ENCODE measurements at regions not wholly inside any gene's neighbourhood (a gene's known extent, or its start where the extent isn't known, plus 50 kb on each side); places are given as distances from the start of the nearest gene placed in this dataset.
"Not testable (repeated sequence)": the region's sequence is repeated elsewhere in the genome, so short reads cannot be mapped to it uniquely, and the experiment has no call there.

DNA sequence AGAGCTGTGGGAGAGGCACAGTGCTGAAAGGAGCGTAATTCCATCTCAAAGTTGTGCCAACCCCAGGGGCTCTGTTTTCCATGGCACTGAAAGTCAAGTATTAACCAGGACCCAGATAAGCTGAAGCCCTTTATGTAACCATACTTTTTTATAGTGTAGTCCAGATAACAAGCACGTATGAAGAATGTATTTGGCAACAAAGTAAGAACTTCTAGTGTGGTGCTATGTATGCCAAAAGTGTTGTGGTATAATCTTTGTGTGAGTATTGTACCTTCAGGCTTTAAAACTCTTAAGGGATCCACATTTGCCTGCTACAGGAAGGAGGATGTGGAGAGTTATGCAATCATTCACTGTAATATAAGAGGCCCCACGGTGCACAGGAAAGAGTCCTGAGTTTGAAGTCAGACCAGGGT is 129.4 kb downstream of the IBTK start:
- no peak overlapping the region for H3K4me3 Mint-ChIP-seq
- no peak overlapping the region for H3K27ac Mint-ChIP-seq
- H3K27me3 Mint-ChIP-seq: peaks cover 2% of the 10 kb centered on the region
- H3K9me3 Mint-ChIP-seq: no peaks in the 10 kb centered on the region
- no peaks in the 10 kb centered on the region for H3K4me1 Mint-ChIP-seq
- H3K36me3 Mint-ChIP-seq: no peaks in the 10 kb centered on the region

DNA sequence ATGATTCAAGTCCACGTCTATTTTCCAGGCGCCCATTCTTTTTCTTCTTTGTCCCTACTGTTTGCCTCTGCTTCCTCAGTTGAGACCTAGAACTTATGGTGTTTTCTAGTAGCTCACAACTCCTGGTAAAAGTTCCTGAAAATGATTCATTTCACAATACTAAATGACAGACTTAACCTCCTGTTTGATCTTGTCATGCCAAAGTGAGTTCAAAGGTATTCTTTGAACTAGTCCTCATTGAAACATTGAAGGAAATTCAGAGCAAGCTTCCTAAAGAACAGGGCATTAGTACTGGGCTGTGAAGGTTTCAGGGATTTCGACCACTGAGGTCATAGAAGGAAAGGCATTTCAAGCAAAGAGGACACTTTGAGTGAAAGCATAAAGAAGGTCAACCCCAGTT is 132.8 kb downstream of the IBTK start:
- H3K4me1 Mint-ChIP-seq: no peaks in the 10 kb centered on the region
- no peaks in the 10 kb centered on the region for H3K36me3 Mint-ChIP-seq
- H3K27me3 Mint-ChIP-seq: peaks cover 2% of the 10 kb centered on the region
- H3K27ac Mint-ChIP-seq: no peak overlapping the region
- H3K9me3 Mint-ChIP-seq: peaks cover 6% of the 10 kb centered on the region
- no peak overlapping the region for H3K4me3 Mint-ChIP-seq

DNA sequence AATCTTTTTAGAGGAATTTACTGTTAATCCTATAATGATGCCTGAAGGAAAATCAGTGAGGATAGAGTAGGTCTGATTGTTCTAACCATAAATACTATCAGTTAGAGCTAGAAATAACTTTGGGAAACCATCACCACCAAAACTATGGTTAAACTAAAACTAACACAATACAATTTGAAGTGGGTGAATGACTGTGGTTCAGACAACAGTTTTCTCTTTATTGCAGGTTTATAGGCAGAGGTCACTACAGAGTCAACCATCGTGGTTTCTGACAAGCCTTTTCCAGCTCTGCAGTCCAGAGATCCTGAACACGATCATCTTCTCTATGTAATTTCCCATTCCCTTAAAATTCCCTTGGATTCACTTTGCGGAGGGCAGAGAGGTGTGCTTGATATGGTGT is 134.3 kb downstream of the IBTK start:
- H3K36me3 Mint-ChIP-seq: no peaks in the 10 kb centered on the region
- no peaks in the 10 kb centered on the region for H3K4me1 Mint-ChIP-seq
- no peak overlapping the region for H3K4me3 Mint-ChIP-seq
- no peak overlapping the region for H3K27ac Mint-ChIP-seq
- peaks cover 2% of the 10 kb centered on the region for H3K27me3 Mint-ChIP-seq
- H3K9me3 Mint-ChIP-seq: peaks cover 21% of the 10 kb centered on the region

DNA sequence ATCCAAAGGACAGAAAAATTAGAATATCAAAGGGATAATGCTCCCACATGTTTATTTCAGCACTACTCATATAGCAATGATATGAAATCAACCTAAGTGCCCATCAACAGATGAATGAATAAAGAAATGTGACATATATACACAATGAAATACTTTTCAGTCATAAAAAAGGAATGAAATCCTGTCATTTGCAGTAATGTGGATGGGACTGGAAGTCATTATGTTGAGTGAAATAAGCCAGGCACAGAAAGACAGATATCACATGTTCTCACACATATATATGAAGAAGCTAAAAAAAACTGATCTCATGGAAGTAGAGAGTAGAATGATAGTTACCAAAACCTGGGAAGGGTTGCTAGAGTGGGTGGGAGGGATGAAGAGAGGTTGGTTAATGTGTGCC is 135.7 kb downstream of the IBTK start:
- Mint-ChIP-seq H3K4me3 (no peak overlapping the region), H3K27me3 (no peaks in the 10 kb centered on the region), H3K36me3 (no peaks in the 10 kb centered on the region), H3K9me3 (peaks cover 30% of the 10 kb centered on the region), H3K4me1 (no peaks in the 10 kb centered on the region), H3K27ac (no peak overlapping the region)

DNA sequence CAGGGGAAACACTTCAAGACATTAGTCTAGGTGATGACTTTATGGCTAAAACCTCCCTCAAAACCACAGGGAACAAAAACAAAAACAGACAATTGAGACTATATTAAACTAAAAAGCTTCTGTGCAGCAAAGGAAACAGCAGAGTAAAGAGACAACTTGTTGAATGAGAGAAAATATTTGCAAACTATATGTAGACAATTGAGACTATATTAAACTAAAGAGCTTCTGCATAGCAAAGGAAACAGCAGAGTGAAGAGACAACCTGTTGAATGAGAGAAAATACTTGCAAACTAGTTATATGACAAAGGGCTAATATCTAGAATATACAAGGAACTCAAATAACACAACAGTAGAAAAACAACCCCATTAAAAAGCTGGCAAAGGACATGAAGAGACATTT is 136.4 kb downstream of the IBTK start:
- Mint-ChIP-seq H3K9me3 (peaks cover 30% of the 10 kb centered on the region), H3K27ac (no peak overlapping the region), H3K4me1 (no peaks in the 10 kb centered on the region), H3K36me3 (no peaks in the 10 kb centered on the region), H3K4me3 (no peak overlapping the region), H3K27me3 (no peaks in the 10 kb centered on the region)

DNA sequence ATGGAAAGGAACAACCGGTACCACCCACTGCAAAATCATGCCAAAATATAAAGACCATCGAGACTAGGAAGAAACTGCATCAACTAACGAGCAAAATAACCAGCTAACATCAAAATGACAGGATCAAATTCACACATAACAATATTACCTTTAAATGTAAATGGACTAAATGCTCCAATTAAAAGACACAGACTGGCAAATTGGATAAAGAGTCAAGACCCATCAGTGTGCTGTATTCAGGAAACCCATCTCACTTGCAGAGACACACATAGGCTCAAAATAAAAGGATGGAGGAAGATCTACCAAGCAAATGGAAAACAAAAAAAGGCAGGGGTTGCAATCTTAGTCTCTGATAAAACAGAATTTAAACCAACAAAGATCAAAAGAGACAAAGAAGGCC is 144.4 kb downstream of the IBTK start:
- not testable (repeated sequence) for H3K27me3 Mint-ChIP-seq, H3K4me3 Mint-ChIP-seq, H3K9me3 Mint-ChIP-seq, H3K36me3 Mint-ChIP-seq, H3K4me1 Mint-ChIP-seq, H3K27ac Mint-ChIP-seq

DNA sequence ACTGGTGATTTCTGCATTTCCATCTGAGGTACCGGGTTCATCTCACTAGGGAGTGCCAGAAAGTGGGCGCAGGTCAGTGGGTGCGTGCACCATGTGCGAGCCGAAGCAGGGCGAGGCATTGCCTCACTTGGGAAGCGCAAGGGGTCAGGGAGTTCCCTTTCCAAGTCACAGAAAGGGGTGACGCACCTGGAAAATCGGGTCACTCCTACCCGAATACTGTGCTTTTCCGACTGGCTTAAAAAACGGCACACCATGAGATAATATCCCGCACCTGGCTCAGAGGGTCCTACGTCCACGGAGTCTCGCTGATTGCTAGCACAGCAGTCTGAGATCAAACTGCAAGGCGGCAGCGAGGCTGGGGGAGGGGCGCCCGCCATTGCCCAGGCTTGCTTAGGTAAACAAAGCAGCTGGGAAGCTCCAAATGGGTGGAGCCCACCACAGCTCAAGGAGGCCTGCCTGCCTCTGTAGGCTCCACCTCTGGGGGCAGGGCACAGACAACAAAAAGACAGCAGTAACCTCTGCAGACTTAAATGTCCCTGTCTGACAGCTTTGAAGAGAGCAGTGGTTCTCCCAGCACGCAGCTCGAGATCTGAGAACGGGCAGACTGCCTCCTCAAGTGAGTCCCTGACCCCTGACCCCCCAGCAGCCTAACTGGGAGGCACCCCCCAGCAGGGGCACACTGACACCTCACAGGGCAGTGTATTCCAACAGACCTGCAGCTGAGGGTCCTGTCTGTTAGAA is 146.0 kb downstream of the IBTK start:
- H3K9me3 Mint-ChIP-seq, H3K4me1 Mint-ChIP-seq, H3K36me3 Mint-ChIP-seq, H3K4me3 Mint-ChIP-seq, H3K27me3 Mint-ChIP-seq, H3K27ac Mint-ChIP-seq: not testable (repeated sequence)

DNA sequence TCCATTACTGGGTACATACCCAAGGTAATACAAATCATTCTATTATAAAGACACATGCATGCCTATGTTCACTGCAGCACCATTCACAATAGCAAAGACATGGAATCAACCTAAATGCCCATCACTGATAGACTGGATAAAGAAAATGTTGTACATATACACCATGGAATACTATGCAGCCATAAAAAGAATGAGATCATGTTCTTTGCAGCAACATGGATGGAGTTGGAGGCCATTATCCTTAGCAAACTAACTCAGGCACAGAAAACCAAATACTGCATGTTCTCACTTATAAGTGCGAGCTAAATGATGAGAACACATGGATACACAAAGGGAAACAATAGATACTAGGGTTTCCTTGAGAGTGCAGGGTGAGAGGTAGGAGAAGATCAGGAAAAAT is 146.8 kb downstream of the IBTK start:
- not testable (repeated sequence) for H3K9me3 Mint-ChIP-seq, H3K4me3 Mint-ChIP-seq, H3K27me3 Mint-ChIP-seq, H3K36me3 Mint-ChIP-seq, H3K27ac Mint-ChIP-seq, H3K4me1 Mint-ChIP-seq

DNA sequence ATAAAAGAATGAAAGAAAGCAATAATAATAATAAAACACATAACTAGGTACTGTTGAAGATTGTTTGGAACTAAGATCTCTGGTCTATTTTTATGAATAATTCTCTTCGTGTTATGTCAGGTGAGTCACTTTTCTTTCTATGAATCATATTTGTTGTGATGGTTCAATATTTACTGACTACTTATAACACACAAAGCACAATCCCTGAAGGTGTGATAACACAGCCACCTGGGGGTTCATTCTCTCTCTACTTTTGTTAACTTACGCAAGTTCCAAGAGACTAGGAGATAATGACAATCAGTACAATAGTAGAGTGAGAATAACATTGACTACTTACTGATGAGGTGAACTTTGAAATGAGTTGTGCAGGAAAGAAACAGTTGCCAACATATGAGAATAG is 149.9 kb downstream of the IBTK start:
- Mint-ChIP-seq H3K27me3 (peaks cover 1% of the 10 kb centered on the region), H3K4me1 (no peaks in the 10 kb centered on the region), H3K9me3 (peaks cover 8% of the 10 kb centered on the region), H3K4me3 (no peak overlapping the region), H3K36me3 (no peaks in the 10 kb centered on the region), H3K27ac (no peak overlapping the region)

DNA sequence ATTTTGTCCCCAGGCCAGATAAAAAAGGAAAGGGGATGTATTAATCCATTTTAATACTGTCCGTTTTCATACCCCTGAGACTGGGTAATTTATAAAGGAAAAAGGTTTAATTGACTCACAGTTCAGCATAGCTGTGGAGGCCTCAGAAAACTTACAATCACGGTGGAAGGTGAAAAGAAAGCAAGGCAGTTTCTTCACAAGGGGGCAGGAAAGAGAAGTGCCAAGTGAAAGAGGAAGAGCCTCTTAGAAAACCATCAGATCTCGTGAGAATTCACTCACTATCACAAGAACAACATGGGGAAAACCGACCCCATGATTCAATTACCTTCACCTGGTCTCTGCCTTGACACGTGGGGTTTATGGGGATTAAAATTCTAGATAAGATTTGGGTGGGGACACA is 152.5 kb downstream of the IBTK start:
- Mint-ChIP-seq H3K4me3 (no peak overlapping the region), H3K9me3 (peaks cover 8% of the 10 kb centered on the region), H3K27me3 (peaks cover 1% of the 10 kb centered on the region), H3K27ac (no peak overlapping the region), H3K4me1 (no peaks in the 10 kb centered on the region), H3K36me3 (no peaks in the 10 kb centered on the region)

DNA sequence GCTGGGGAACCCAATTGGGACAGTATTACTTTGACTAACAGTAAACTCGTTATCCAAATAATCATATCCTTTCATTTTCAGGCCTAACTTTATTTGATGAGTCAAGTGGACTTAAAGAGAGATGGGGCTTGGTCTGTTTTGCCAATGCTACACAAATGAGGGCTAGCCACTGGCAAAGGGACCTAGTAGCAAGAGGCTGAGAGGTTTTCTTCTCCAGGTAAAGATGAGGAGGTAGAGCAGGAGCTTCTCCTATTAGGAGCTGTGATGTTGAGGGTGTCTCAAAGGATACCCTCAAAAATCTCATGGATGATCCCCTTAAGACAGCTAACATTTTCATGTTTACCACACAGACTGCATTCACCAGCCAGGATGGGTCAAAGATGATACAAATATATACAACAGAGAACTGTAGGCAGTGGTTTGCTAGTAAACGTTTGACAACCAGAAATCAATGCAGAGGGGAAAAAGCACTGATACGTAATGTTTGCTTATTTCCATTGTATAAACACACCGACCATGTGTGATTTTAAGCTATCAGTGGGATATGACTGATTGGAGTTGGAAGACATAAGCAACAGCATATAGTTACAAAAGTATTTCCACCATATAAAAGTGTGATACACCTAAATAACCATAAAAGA is 153.3 kb downstream of the IBTK start:
- H3K9me3 Mint-ChIP-seq: peaks cover 8% of the 10 kb centered on the region
- H3K27ac Mint-ChIP-seq: no peak overlapping the region
- H3K4me1 Mint-ChIP-seq: no peaks in the 10 kb centered on the region
- H3K4me3 Mint-ChIP-seq: no peak overlapping the region
- H3K27me3 Mint-ChIP-seq: peaks cover 1% of the 10 kb centered on the region
- no peaks in the 10 kb centered on the region for H3K36me3 Mint-ChIP-seq

DNA sequence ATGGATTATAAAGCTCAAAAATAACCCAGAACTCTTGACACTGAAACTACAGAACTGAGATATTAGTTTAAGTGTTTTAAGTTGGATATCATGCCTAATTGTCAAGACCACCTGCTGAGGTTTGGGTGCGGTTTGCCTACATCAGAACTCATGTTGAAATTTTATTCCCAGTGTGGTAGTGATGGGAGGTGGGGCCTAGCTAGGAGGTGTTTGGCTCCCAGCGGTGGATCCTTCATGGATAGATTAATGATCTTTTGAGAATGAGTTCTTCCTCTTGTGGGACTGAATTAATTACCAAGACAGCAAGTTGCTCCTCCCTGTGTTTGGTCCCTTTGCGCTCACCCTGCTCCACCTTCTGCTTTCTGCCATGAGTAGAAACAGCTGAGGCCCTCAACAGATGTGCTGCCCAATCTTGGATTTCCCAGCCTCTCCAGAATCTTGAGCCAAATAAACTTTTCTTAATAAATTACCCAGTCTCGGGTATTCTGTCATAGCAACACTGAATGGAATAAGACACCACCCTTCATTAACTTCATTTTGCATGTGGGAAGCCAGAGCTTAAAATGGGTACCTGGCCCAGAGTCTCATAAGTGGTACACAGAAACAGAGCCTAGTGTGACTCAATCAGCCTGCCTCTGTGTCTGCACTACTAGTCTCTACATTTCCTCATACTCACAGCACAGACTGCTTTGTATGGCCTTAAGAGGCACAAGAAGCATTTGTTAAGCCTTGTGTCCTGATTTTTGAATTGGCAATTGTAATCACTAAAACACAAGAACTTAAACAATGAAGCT is 158.4 kb downstream of the IBTK start:
- Mint-ChIP-seq H3K27ac (no peak overlapping the region), H3K4me3 (no peak overlapping the region), H3K4me1 (no peaks in the 10 kb centered on the region), H3K9me3 (no peaks in the 10 kb centered on the region), H3K27me3 (no peaks in the 10 kb centered on the region), H3K36me3 (no peaks in the 10 kb centered on the region)

DNA sequence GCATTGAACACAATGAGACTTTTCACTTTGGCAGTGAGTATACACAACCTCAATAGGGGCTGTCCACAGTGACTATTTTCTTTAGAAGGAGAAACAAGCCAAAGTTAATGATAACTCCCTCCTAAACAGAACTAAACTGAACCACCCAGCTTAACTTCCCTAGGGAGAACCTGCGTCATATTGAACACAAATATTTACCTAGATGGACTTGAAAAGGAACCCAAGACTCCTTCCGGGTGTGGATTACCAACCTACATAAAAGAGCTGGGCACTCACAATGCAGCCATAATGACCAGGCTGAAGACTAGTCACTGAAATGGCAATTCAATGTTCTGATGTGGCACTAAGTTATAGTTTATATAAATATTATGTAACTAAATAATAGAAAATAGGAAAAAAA is 160.6 kb downstream of the IBTK start:
- Mint-ChIP-seq H3K4me1 (no peaks in the 10 kb centered on the region), H3K36me3 (no peaks in the 10 kb centered on the region), H3K4me3 (no peak overlapping the region), H3K9me3 (no peaks in the 10 kb centered on the region), H3K27ac (no peak overlapping the region), H3K27me3 (no peaks in the 10 kb centered on the region)

DNA sequence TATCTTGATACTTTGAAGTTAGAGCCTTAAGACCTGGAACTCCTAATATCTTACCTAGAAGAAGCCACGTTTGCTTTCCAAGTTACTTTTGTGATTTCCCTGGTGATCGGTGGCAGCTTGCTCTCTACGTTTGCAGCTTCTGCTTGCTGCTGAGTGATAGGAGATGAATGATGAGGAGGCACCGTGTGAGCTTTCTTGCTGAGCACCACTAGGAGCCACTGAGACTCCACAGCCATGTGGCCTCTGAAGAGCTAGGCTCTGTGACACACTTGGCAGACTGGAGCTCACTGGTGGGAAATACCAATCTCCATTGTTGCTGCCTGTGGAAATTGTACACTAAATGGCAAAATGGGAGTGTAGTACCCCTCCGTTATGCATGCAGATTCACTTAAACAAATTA is 161.8 kb downstream of the IBTK start:
- no peaks in the 10 kb centered on the region for H3K27me3 Mint-ChIP-seq
- no peaks in the 10 kb centered on the region for H3K36me3 Mint-ChIP-seq
- H3K27ac Mint-ChIP-seq: no peak overlapping the region
- no peaks in the 10 kb centered on the region for H3K9me3 Mint-ChIP-seq
- H3K4me3 Mint-ChIP-seq: no peak overlapping the region
- H3K4me1 Mint-ChIP-seq: no peaks in the 10 kb centered on the region

DNA sequence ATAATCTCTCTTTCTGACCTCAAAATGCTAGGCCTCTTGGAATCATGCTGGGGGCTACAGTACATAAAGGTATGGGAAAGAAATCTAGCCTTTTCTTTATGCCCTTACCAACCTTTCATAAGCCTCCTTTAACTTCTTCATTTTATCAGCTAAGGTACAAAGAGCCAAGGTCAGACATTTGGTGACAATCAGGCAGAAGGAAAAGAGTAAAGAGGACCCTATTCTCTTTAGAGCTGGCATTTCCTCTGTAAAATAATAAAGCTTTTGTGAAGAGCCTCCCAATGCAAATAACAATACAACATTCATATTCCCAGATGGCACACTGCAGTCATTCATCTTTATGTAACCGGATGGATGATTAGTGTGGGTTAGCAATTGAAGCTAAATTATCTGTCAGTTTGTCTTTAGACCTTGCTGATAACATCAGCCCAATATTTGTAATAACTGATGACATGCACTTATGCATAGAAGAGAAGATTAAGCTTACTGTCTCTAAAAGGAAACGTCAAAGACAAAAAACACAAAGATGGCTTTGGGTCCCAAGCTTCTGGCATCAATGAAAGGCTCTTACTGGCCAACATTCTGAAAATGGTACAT is 163.1 kb downstream of the IBTK start:
- Mint-ChIP-seq H3K36me3 (no peaks in the 10 kb centered on the region), H3K9me3 (peaks cover 3% of the 10 kb centered on the region), H3K4me3 (no peak overlapping the region), H3K4me1 (no peaks in the 10 kb centered on the region), H3K27me3 (no peaks in the 10 kb centered on the region), H3K27ac (no peak overlapping the region)

DNA sequence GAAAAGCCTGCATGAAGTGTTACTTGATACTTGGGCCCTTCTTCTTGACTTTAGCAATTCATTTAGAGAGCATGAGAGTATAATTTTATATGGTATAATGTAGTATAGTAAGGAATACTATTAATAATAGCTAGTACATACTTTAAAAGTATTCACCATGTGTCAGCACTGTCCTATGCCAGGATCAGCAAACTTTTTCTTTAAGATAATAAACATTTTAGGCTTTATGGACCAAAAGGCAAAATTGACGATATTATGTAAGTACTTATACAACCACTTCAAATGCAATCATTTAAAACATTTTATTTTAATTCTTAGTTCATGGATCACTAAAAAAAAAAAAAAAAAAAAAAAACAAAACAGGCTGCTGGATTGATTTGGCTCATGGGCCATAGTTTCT is 163.9 kb downstream of the IBTK start:
- H3K4me3 Mint-ChIP-seq: no peak overlapping the region
- no peaks in the 10 kb centered on the region for H3K4me1 Mint-ChIP-seq

More for the DNA sequence above, 163.9 kb downstream of the IBTK start:
- H3K27me3 Mint-ChIP-seq: no peaks in the 10 kb centered on the region
- peaks cover 3% of the 10 kb centered on the region for H3K9me3 Mint-ChIP-seq
- H3K27ac Mint-ChIP-seq: no peak overlapping the region
- H3K36me3 Mint-ChIP-seq: no peaks in the 10 kb centered on the region
